ENCODE measurements at regions not wholly inside any gene's neighbourhood (a gene's known extent, or its start where the extent isn't known, plus 50 kb on each side); places are given as distances from the start of the nearest gene placed in this dataset.

DNA sequence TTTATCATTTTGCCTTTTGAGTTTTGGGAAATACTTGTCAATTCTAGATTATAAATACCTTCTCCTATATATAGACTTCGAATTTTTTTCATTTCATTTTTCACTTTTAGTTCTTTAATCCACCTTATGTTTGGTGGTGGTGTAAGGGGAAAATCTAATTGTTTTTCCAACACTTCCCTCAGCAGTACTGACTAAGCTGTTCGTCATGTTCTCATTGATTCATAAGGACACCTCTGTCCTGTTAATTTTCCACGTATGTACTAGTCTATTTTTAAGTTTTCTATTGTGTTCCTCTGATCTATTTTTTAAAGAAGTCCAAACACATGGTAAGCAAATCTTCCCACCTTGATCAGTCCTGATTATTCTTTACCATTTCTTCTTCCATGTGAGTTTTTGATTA lies 254.2 kb downstream of the SYK start:
- no peak overlapping the region for H3K4me3 ChIP-seq (ENCODE audit: low read length)
- TF ChIP-seq CTCF (conservative IDR thresholded peaks at IDR 0.05; ENCODE audit: low read length) = no peak

DNA sequence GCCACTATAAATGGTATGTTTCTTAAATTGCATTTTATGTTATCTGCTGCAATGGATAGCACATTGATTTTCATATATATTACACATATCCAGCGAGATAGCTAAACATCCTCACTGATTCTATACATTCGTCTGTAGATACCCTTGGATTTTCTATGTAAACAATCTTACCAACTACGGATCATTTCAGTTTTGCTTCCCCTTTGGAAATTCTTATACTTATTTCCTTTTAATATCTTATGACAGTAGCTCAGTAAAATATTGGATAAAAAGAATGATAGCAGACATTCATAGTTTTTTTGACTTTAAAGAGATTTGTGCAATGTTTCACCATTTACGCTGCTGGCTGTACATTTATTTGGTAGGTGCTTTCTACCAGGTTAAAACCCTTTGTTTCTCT lies 254.9 kb downstream of the SYK start:
- H3K4me3 ChIP-seq (ENCODE audit: low read length) = no peak overlapping the region
- no peak for TF ChIP-seq CTCF (conservative IDR thresholded peaks at IDR 0.05; ENCODE audit: low read length)
- no peak for DNase-seq (ENCODE audit: low read depth)

More for the DNA sequence above, 254.2 kb downstream of the SYK start:
- DNase-seq (ENCODE audit: low read depth) = no peak

GRCh38 chr9:91056917-91057316 lies 255.3 kb downstream of the SYK start:
- no peak overlapping the region for H3K4me3 ChIP-seq (ENCODE audit: low read length)
- peak; percentile 33 for DNase-seq (ENCODE audit: low read depth)
- no peak for TF ChIP-seq CTCF (conservative IDR thresholded peaks at IDR 0.05; ENCODE audit: low read length)

DNA sequence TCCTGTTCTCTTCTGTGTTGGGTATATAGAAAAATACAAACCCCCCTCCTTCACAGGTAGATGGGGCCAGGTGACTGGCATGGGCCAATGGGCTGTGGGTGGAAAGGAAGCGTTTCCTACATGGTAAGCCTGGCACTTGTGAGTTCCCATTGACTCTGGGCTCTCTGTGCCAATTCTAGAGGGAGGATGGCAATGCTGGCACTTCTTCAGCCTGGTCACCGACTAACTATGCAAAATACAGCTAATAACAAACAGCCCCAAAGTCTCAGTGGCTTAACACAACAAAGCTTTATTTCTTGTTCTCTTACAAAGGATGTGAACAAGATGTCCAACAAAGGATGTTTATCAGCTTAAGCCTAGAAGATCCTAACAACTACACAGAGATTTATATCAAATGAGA lies 258.1 kb downstream of the SYK start:
- no peak for TF ChIP-seq CTCF (conservative IDR thresholded peaks at IDR 0.05; ENCODE audit: low read length)

DNA sequence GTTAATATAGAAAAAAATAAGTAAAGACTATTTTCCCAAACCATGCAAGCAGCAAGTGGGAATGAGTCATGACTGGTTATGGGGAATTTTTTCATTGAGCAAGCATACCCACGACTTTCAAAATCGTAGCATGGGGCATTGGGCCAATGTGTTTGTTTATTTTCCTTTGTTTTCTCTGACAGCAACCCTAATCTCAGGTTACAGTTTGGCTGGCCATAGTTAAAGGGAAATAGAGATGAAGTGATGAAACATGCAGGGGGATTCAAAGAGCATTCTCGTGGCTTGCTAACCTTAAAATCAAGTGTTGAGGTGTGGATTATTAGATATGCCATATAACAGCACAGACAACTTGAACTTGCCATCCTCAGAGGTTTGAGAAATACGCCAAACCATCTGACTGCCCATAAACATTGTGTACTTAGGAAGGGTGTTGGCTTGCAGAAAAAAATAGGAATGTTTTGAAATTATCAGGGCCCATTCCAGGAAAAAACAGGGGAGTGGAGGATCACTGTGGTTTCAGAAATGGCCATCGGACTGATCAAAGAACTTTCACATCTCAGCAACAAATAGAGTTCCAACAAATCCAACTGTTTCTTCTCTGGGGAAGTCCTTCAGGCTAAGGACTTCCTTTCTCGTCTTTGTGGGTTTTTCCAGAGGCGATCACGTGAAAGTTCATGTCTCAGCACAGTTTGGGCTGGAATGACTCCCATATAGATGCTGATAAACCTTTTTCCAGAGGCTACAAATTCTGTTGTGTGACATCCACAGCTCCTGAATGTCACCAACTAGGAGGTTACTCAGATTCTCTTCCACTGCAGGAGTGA lies 259.1 kb downstream of the SYK start:
- no peak for TF ChIP-seq CTCF (conservative IDR thresholded peaks at IDR 0.05; ENCODE audit: low read length)
- peak overlapping the region; percentile 34 for H3K4me3 ChIP-seq (ENCODE audit: low read length)
- peak; percentile 97 for DNase-seq (ENCODE audit: low read depth)

More for the DNA sequence above, 258.1 kb downstream of the SYK start:
- peak; percentile 75 for DNase-seq (ENCODE audit: low read depth)
- H3K4me3 ChIP-seq (ENCODE audit: low read length) = no peak overlapping the region

DNA sequence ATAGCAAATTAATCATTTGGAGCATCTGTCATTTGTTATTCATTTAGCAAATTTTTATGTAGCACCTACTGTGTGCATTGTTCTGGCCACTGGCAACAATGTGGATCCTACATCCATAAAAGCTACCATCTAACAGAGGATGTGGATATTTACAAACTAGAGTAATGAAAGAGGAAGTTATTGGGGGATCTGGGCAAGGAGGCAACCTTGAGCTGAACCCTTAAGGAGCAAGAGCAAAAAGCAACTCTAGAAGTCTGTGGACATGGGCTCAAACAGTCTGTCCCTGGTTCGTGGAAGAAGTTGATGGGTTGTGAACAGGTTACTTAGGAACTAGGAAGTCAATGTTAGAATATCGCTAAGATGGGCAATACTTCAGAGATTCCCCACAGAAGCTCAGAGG lies 259.9 kb downstream of the SYK start:
- H3K4me3 ChIP-seq (ENCODE audit: low read length) = no peak overlapping the region
- DNase-seq (ENCODE audit: low read depth) = no peak
- TF ChIP-seq CTCF (conservative IDR thresholded peaks at IDR 0.05; ENCODE audit: low read length) = no peak

DNA sequence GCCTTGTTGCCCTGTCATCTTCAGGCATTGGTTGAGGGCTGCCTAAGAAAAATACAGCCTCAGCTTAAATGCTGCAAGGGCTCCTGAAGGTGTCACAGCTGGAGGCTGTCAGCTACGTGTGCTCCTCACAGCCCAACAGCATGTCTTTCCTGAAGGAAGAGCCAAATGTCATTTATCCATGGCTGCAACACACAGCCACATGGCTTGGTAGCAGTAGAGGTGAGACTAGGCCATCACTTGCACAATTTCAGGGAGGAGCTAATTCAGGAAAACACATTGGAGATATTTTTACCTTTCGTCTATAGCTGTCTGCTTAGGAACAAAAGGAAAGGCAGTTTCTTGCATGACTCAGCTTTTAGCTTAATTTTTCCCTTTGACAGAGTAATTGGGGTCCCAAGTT lies 260.7 kb downstream of the SYK start:
- no peak for TF ChIP-seq CTCF (conservative IDR thresholded peaks at IDR 0.05; ENCODE audit: low read length)
- DNase-seq (ENCODE audit: low read depth) = no peak
- H3K4me3 ChIP-seq (ENCODE audit: low read length) = no peak overlapping the region
